Ishikawa (cell line): ENCODE measurements at regions not wholly inside any gene's neighbourhood (a gene's known extent, or its start where the extent isn't known, plus 50 kb on each side); places are given as distances from the start of the nearest gene placed in this dataset.

Experiments used
- EP300 ChIP-seq: IDR thresholded peaks from 2 replicates; pipeline ENCODE4 v1.6.1; 2012; ENCODE audit warnings: borderline replicate concordance
- FOXM1 ChIP-seq: IDR thresholded peaks from 2 replicates; pipeline ENCODE4 v1.6.1; 2012; ENCODE audit warnings: low read depth, borderline replicate concordance
- NFIC ChIP-seq: IDR thresholded peaks from 2 replicates; pipeline ENCODE4 v1.6.1; 2012
- RAD21 ChIP-seq: IDR thresholded peaks from 2 replicates; pipeline ENCODE4 v1.6.1; 2012; ENCODE audit warnings: low read depth
- TAF1 ChIP-seq: IDR thresholded peaks from 2 replicates; pipeline ENCODE4 v1.6.1; 2012; ENCODE audit warnings: low read depth, mild to moderate bottlenecking
- TCF12 ChIP-seq: IDR thresholded peaks from 2 replicates; pipeline ENCODE4 v1.6.1; 2012; ENCODE audit warnings: low read depth
- YY1 ChIP-seq: IDR thresholded peaks from 2 replicates; pipeline ENCODE4 v1.6.1; 2012; ENCODE audit warnings: low read depth
- TF ChIP-seq, protein P1 (sequence below): IDR thresholded peaks from 2 replicates; pipeline ENCODE4 v1.6.1; 2012
- TF ChIP-seq, protein P2 (sequence below): IDR thresholded peaks from 2 replicates; pipeline ENCODE4 v1.6.1; 2012
- TF ChIP-seq, protein P3 (sequence below): IDR thresholded peaks from 2 replicates; pipeline ENCODE4 v1.6.1; 2012; ENCODE audit warnings: low read depth, mild to moderate bottlenecking

DNA sequence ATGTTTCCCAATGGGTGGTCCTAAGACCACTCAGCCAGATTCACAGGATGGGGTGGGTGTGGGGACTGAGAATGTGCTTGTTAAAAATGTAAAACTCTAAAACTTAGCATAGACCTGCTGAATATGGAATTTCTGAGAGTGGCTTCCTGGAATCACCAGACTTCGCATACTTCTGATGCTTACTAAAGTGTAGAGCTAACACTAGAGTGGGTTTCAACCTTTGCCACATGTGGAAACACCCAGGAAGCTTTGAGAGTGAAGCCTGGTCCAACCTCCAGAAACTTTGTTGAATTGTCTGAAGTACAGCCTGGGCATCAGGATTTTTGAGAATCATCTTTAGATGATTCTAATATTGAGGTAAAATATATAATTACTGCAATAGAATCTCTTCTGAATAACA is 167.8 kb upstream of the EDNRA start:
- TF ChIP-seq FOXM1 (no peak), EP300 (no peak), TCF12 (no peak), NFIC (no peak), RAD21 (no peak), YY1 (no peak), TAF1 (no peak)
- TF ChIP-seq, protein P1, sequence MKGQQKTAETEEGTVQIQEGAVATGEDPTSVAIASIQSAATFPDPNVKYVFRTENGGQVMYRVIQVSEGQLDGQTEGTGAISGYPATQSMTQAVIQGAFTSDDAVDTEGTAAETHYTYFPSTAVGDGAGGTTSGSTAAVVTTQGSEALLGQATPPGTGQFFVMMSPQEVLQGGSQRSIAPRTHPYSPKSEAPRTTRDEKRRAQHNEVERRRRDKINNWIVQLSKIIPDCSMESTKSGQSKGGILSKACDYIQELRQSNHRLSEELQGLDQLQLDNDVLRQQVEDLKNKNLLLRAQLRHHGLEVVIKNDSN, result no peak
- TF ChIP-seq, protein P2, sequence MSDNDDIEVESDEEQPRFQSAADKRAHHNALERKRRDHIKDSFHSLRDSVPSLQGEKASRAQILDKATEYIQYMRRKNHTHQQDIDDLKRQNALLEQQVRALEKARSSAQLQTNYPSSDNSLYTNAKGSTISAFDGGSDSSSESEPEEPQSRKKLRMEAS, result no peak
- TF ChIP-seq, protein P3, sequence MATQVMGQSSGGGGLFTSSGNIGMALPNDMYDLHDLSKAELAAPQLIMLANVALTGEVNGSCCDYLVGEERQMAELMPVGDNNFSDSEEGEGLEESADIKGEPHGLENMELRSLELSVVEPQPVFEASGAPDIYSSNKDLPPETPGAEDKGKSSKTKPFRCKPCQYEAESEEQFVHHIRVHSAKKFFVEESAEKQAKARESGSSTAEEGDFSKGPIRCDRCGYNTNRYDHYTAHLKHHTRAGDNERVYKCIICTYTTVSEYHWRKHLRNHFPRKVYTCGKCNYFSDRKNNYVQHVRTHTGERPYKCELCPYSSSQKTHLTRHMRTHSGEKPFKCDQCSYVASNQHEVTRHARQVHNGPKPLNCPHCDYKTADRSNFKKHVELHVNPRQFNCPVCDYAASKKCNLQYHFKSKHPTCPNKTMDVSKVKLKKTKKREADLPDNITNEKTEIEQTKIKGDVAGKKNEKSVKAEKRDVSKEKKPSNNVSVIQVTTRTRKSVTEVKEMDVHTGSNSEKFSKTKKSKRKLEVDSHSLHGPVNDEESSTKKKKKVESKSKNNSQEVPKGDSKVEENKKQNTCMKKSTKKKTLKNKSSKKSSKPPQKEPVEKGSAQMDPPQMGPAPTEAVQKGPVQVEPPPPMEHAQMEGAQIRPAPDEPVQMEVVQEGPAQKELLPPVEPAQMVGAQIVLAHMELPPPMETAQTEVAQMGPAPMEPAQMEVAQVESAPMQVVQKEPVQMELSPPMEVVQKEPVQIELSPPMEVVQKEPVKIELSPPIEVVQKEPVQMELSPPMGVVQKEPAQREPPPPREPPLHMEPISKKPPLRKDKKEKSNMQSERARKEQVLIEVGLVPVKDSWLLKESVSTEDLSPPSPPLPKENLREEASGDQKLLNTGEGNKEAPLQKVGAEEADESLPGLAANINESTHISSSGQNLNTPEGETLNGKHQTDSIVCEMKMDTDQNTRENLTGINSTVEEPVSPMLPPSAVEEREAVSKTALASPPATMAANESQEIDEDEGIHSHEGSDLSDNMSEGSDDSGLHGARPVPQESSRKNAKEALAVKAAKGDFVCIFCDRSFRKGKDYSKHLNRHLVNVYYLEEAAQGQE, result no peak
